Esophagus muscularis mucosa (tissue), 4 donors: ENCODE measurements at regions not wholly inside any gene's neighbourhood (a gene's known extent, or its start where the extent isn't known, plus 50 kb on each side); places are given as distances from the start of the nearest gene placed in this dataset.

Experiments used
- DNase-seq: peaks from one replicate; pipeline ENCODE4 v3.0.0-alpha.2; 2017; ENCODE audit errors: extremely low spot score
- H3K27ac ChIP-seq, 4 donors: fragments of 200-600 bp; sonication (generic); replicated peaks in 1 of 4; 1 replicate in 3 of 4; 2 replicates in 1 of 4; pipeline ENCODE4 v1.5.1; 2016 to 2019; ENCODE audit warnings: mild to moderate bottlenecking in 1 of 4
- H3K27me3 ChIP-seq, 4 donors: fragments of 200-600 bp; sonication (generic); one replicate each; pipeline versions ENCODE4 v1.5.1 to v1.6.0; 2016 to 2019
- H3K36me3 ChIP-seq, 4 donors: fragments of 200-600 bp; sonication (generic); one replicate each; pipeline ENCODE4 v1.5.1; 2016 to 2019
- H3K4me1 ChIP-seq, 4 donors: fragments of 200-600 bp; sonication (generic); one replicate each; pipeline ENCODE4 v1.5.1; 2016 to 2019
- H3K4me3 ChIP-seq, 4 donors: fragments of 200-600 bp; sonication (generic); 1 replicate in 2 of 4; 2 replicates in 2 of 4; pipeline ENCODE4 v1.5.1; 2016 to 2019; ENCODE audit warnings: mild to moderate bottlenecking in 4 of 4, moderate library complexity in 1 of 4
- H3K9me3 ChIP-seq, 4 donors: fragments of 200-600 bp; sonication (generic); 1 replicate in 3 of 4; 2 replicates in 1 of 4; pipeline ENCODE4 v1.5.1; 2016 to 2019
- EP300 ChIP-seq: sonication (generic); formaldehyde crosslinking; IDR thresholded peaks from one replicate; pipeline ENCODE4 v1.6.1; 2017; ENCODE audit warnings: antibody characterized with exemption
- POLR2A ChIP-seq: fragments of 450-650 bp; IDR thresholded peaks from one replicate; pipeline ENCODE4 v1.6.1; 2017; ENCODE audit warnings: antibody characterized with exemption, moderate library complexity, mild to moderate bottlenecking, low read depth
- POLR2AphosphoS5 ChIP-seq, 2 donors: sonication (generic); formaldehyde crosslinking; IDR thresholded peaks; one replicate each; pipeline ENCODE4 v1.6.1; 2017; ENCODE audit warnings: antibody characterized with exemption in 2 of 2
- WGBS: methylation state at CpG from one replicate; pipeline ENCODE4 v1.1.5; 2018; 5-methylcytosine and 5-hydroxymethylcytosine counted together
- intact Hi-C: fragments of 100-400 bp; cut with DNase I; formaldehyde crosslinking; loops from one replicate; pipeline ENCODE4 v1.15.1; 2023
- TF ChIP-seq, protein P1 (sequence below), 3 experiments: fragments of 200-600 bp in 2 of 3; fragments of 450-650 bp in 1 of 3; sonication (generic) in 2 of 3; IDR thresholded peaks; one replicate each; pipeline ENCODE4 v1.5.1; 2017 to 2019; ENCODE audit warnings: antibody characterized with exemption in 3 of 3, mild to moderate bottlenecking in 2 of 3, moderate library complexity in 1 of 3

DNA sequence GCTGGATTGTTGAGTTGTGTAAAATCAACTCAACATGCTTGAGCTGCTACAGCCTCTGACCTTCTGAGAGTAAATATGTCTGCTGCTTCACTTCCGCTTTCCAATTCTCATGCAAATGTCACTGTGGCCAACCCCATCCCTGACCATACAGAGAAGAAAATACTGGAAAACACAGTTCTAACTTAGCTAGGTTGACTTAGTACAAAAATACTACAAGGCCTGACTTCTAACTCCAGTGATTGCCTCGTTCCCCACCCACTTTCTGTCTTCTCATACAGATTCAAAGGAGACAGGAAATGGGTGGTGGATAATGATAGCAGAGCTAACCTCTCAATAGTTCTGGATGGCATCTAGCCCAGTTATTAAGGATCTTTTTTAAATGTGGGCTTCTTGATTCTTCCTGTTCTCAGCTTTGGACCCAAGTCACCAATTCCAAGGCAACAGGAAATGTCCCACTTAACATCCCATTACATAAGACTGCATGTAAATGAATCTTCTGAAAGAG lies 226.6 kb upstream of the SLC24A2 start:
- H3K27me3 ChIP-seq, result no peaks in the 10 kb centered on the region
- TF ChIP-seq POLR2AphosphoS5 (IDR thresholded peaks at IDR 0.05) (no peak), POLR2A (no peak)
- TF ChIP-seq, protein P1, sequence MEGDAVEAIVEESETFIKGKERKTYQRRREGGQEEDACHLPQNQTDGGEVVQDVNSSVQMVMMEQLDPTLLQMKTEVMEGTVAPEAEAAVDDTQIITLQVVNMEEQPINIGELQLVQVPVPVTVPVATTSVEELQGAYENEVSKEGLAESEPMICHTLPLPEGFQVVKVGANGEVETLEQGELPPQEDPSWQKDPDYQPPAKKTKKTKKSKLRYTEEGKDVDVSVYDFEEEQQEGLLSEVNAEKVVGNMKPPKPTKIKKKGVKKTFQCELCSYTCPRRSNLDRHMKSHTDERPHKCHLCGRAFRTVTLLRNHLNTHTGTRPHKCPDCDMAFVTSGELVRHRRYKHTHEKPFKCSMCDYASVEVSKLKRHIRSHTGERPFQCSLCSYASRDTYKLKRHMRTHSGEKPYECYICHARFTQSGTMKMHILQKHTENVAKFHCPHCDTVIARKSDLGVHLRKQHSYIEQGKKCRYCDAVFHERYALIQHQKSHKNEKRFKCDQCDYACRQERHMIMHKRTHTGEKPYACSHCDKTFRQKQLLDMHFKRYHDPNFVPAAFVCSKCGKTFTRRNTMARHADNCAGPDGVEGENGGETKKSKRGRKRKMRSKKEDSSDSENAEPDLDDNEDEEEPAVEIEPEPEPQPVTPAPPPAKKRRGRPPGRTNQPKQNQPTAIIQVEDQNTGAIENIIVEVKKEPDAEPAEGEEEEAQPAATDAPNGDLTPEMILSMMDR (IDR thresholded peaks at IDR 0.05), result no peak
- no peak overlapping the region for H3K4me3 ChIP-seq
- DNase-seq, result no peak
- 69% methylated on average over 2 of the region's 2 CpGs for WGBS
- H3K27ac ChIP-seq, result no peak overlapping the region
- intact Hi-C loops, result no loop called here
- H3K4me1 ChIP-seq, result peaks cover 0 to 5% (median 0%) of the 10 kb centered on the region in 4 donors
- no peaks in the 10 kb centered on the region for H3K36me3 ChIP-seq
- H3K9me3 ChIP-seq, result no peaks in the 10 kb centered on the region

DNA sequence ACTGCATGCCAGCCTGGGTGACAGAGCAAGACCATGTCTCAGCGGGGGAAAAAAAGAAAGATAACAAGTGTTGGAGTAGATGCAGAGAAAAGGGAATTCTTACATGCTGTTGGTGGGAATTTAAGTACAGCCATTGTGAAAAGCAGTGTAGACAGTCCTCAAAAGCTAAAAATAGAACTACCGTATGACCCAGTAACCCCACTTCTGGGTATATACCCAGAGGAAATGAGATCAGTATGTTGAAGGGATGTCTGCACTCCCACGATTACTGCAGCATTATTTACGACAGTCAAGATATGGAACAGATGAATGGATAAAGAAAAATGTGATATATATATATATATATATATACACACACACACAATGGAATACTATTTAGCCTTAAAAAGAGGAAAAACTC lies 225.3 kb upstream of the SLC24A2 start:
- intact Hi-C loops, result no loop called here
- 84% methylated on average over 4 of the region's 4 CpGs for WGBS
- no peaks in the 10 kb centered on the region for H3K36me3 ChIP-seq
- TF ChIP-seq POLR2AphosphoS5 (IDR thresholded peaks at IDR 0.05), result no peak
- DNase-seq, result no peak
- no peaks in the 10 kb centered on the region for H3K27me3 ChIP-seq
- peaks cover 0 to 5% (median 0%) of the 10 kb centered on the region in 4 donors for H3K4me1 ChIP-seq
- no peak overlapping the region for H3K27ac ChIP-seq
- H3K4me3 ChIP-seq, result no peak overlapping the region
- no peaks in the 10 kb centered on the region for H3K9me3 ChIP-seq

DNA sequence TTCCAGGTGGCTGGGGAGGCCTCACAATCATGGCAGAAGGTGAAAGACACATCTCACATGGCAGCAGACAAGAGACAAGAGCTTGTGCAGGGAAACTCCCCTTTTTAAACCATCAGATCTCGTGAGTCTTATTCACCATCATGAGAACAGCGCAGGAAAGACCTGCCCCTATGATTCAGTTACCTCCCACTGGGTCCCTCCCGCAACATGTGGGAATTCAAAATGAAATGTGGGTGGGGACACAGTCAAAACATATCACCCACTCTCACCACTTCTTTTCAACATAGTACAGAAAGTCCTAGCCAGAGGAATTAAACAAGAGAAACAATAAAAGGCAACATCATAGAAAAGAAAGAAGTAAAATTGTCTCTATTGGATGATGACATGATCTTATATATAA lies 223.4 kb upstream of the SLC24A2 start:
- intact Hi-C loops, result no loop called here
- 90% methylated on average over 3 of the region's 3 CpGs for WGBS

DNA sequence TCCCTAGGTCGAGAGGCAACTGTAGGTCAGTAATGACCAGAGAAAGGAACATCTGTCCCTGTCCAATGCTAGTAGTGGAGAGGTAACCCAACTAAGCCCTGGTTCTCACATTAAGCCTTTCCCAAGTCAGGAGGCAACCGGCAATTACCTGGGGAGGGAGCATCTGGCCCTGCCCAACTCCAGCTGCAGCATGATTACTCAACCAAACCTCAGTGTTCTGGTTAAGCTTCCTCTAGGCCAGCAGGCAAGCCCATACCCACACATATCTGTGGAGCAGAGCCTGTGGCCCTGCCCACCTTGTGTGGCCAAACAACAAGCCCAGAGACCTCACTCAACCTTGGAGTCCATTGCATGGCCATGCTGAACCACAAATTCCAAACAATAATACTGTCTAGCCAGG lies 220.8 kb upstream of the SLC24A2 start:
- intact Hi-C loops, result no loop called here
- H3K9me3 ChIP-seq, result no peaks in the 10 kb centered on the region
- H3K36me3 ChIP-seq, result no peaks in the 10 kb centered on the region
- no peaks in the 10 kb centered on the region for H3K4me1 ChIP-seq
- no peak overlapping the region for H3K4me3 ChIP-seq
- DNase-seq, result no peak
- no peak for TF ChIP-seq POLR2AphosphoS5 (IDR thresholded peaks at IDR 0.05)
- no peak for TF ChIP-seq EP300
- TF ChIP-seq POLR2A, result no peak
- TF ChIP-seq, protein P1 (IDR thresholded peaks at IDR 0.05), result no peak
- H3K27me3 ChIP-seq, result no peaks in the 10 kb centered on the region
- WGBS, result 87% methylated on average over 2 of the region's 2 CpGs
- no peak overlapping the region for H3K27ac ChIP-seq

More for the DNA sequence above, 223.4 kb upstream of the SLC24A2 start:
- H3K36me3 ChIP-seq, result no peaks in the 10 kb centered on the region
- H3K4me3 ChIP-seq, result no peak overlapping the region
- no peaks in the 10 kb centered on the region for H3K27me3 ChIP-seq
- DNase-seq, result no peak
- TF ChIP-seq POLR2A, result no peak
- no peak for TF ChIP-seq EP300
- TF ChIP-seq, protein P1 (IDR thresholded peaks at IDR 0.05), result no peak
- no peak for TF ChIP-seq POLR2AphosphoS5 (IDR thresholded peaks at IDR 0.05)
- no peak overlapping the region for H3K27ac ChIP-seq
- peaks cover 0 to 5% (median 0%) of the 10 kb centered on the region in 4 donors for H3K4me1 ChIP-seq
- no peaks in the 10 kb centered on the region for H3K9me3 ChIP-seq

DNA sequence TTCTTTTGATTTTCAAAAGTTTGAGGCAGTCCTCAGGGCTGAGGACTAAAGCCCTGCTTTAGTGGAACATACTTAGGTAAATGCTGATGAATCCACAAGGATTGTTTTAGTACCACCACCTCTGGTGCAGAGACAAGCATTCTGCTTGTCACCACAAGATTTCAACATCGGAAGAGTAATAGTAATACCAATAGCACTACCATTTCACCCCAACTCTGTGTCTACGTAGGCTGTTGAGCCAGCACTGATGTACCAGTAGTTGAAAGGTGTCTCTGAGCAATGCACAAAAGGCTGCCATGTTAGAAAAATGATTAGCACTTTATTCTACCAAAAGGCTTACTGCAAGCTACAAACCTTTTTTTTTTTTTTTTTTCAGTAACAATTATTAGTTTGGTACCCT lies 213.2 kb upstream of the SLC24A2 start:
- WGBS, result 95% methylated on average over 2 of the region's 2 CpGs
- H3K4me3 ChIP-seq, result no peak overlapping the region
- no peaks in the 10 kb centered on the region for H3K36me3 ChIP-seq
- intact Hi-C loops, result no loop called here
- H3K4me1 ChIP-seq, result no peaks in the 10 kb centered on the region
- no peaks in the 10 kb centered on the region for H3K27me3 ChIP-seq
- H3K27ac ChIP-seq, result no peak overlapping the region
- no peak for DNase-seq
- H3K9me3 ChIP-seq, result no peaks in the 10 kb centered on the region
- TF ChIP-seq EP300, result no peak
- TF ChIP-seq POLR2A, result no peak
- no peak for TF ChIP-seq POLR2AphosphoS5 (IDR thresholded peaks at IDR 0.05)
- TF ChIP-seq, protein P1 (IDR thresholded peaks at IDR 0.05), result no peak
